GM12878 (cell line): ENCODE measurements at regions not wholly inside any gene's neighbourhood (a gene's known extent, or its start where the extent isn't known, plus 50 kb on each side); places are given as distances from the start of the nearest gene placed in this dataset.

ENCODE experiments used
- BRCA1 ChIP-seq: IDR thresholded peaks from 2 replicates; pipeline ENCODE4 v1.6.1; 2011; ENCODE audit warnings: low read depth, low read length, improper control_type of control experiment
- HDAC6 ChIP-seq: fragments of 200-600 bp; sonication (generic); IDR thresholded peaks from one replicate; pipeline ENCODE4 v1.8.0; 2017; ENCODE audit warnings: antibody characterized with exemption; ENCODE audit not compliant: unreplicated experiment

GRCh38 chr7:47688311-47689100 lies 106.6 kb upstream of the TNS3 start:
- TF ChIP-seq BRCA1 (no peak), HDAC6 (no peak)
